Activated CD4-positive, alpha-beta T cell treated with anti-CD3 and anti-CD28 coated beads for 36 hours (primary cell): ENCODE measurements at regions not wholly inside any gene's neighbourhood (a gene's known extent, or its start where the extent isn't known, plus 50 kb on each side); places are given as distances from the start of the nearest gene placed in this dataset.

Experiments
- ATAC-seq: fragments of 200-7000 bp; cut with Tn5 transposase; one replicate; pipeline ENCODE4 v1.10.0; 2021; ENCODE audit warnings: mild to moderate bottlenecking, moderate library complexity
- CTCF ChIA-PET: fragments of 350-600 bp; sonication (Branson Sonifier 250); formaldehyde crosslinking; loops from one replicate; lab custom pipeline; 2021; ENCODE audit warnings: antibody characterized with exemption; lab: Charles Lee
- POLR2A ChIA-PET: fragments of 350-600 bp; sonication (Branson Sonifier 250); formaldehyde crosslinking; loops from one replicate; lab custom pipeline; 2021; ENCODE audit warnings: antibody characterized with exemption, inconsistent platforms; lab: Charles Lee
- DNase-seq: peaks from one replicate; pipeline ENCODE4 v3.0.0-alpha.2; 2020
- H3K27ac Mint-ChIP-seq: one replicate; pipeline ENCODE4 v1.8.0; 2021; ENCODE audit warnings: mixed read lengths
- H3K27me3 Mint-ChIP-seq: one replicate; pipeline ENCODE4 v1.8.0; 2021; ENCODE audit warnings: mixed read lengths
- H3K36me3 Mint-ChIP-seq: one replicate; pipeline ENCODE4 v1.8.0; 2021; ENCODE audit warnings: low read depth, mixed read lengths
- H3K4me1 Mint-ChIP-seq: one replicate; pipeline ENCODE4 v1.8.0; 2021; ENCODE audit warnings: mixed read lengths
- H3K4me3 Mint-ChIP-seq: one replicate; pipeline ENCODE4 v1.8.0; 2021; ENCODE audit warnings: mild to moderate bottlenecking, moderate library complexity, mixed read lengths
- H3K9me3 Mint-ChIP-seq: one replicate; pipeline ENCODE4 v1.8.0; 2021; ENCODE audit warnings: low read depth, mixed read lengths
- intact Hi-C, 2 experiments: fragments of 100-400 bp; cut with DNase I in 1 of 2; cut with micrococcal nuclease in 1 of 2; formaldehyde crosslinking; loops; one replicate each; pipeline versions ENCODE4 v1.14.2 to v1.15.1; 2022 to 2024; cut with DNase I, micrococcal nuclease

GRCh38 chr22:49663823-49664222 is 163.8 kb downstream of the BRD1 start:
- Mint-ChIP-seq H3K27me3 (peaks cover 6% of the 10 kb centered on the region), H3K36me3 (no peaks in the 10 kb centered on the region), H3K27ac (no peak overlapping the region), H3K4me1 (peaks cover 17% of the 10 kb centered on the region), H3K4me3 (no peak overlapping the region), H3K9me3 (no peaks in the 10 kb centered on the region)
- ChIA-PET CTCF (no interaction called here), POLR2A (no interaction called here)
- ATAC-seq (no peak), DNase-seq (peak; percentile 1)
- intact Hi-C loops: no loop called here

- no peak for ATAC-seq
- ChIA-PET POLR2A (no interaction called here), CTCF (no interaction called here)
- no peak for DNase-seq
- intact Hi-C loops: no loop called here
- Mint-ChIP-seq H3K9me3 (no peaks in the 10 kb centered on the region), H3K27me3 (peaks cover 5% of the 10 kb centered on the region), H3K27ac (no peak overlapping the region), H3K4me1 (peaks cover 17% of the 10 kb centered on the region), H3K4me3 (no peak overlapping the region), H3K36me3 (no peaks in the 10 kb centered on the region)
These were observed 164.4 kb downstream of the BRD1 start for GRCh38 chr22:49663311-49663711.

GRCh38 chr22:49662681-49663080 is 165.0 kb downstream of the BRD1 start:
- Mint-ChIP-seq H3K36me3 (no peaks in the 10 kb centered on the region), H3K4me3 (no peak overlapping the region), H3K27ac (no peak overlapping the region), H3K9me3 (no peaks in the 10 kb centered on the region), H3K27me3 (peaks cover 5% of the 10 kb centered on the region), H3K4me1 (peaks cover 22% of the 10 kb centered on the region)
- ATAC-seq: no peak
- intact Hi-C loops: no loop called here
- ChIA-PET POLR2A (no interaction called here), CTCF (no interaction called here)
- DNase-seq: no peak

- H3K9me3 Mint-ChIP-seq: no peaks in the 10 kb centered on the region
- H3K36me3 Mint-ChIP-seq: peaks cover 4% of the 10 kb centered on the region
- intact Hi-C loops: no loop called here
- H3K4me3 Mint-ChIP-seq: no peak overlapping the region
- H3K27ac Mint-ChIP-seq: no peak overlapping the region
- peaks cover 18% of the 10 kb centered on the region for H3K4me1 Mint-ChIP-seq
- CTCF ChIA-PET: no interaction called here
- DNase-seq (no peak), ATAC-seq (no peak)
- POLR2A ChIA-PET: interaction anchor here (1.2 kb wide), 1 partner anchor 9 kb away, joined by 3 read pairs; no protein-coding TSS in a partner anchor
- H3K27me3 Mint-ChIP-seq: peaks cover 2% of the 10 kb centered on the region
These were observed 166.6 kb downstream of the BRD1 start for GRCh38 chr22:49660794-49661781.

- intact Hi-C loops: no loop called here
- no peak for ATAC-seq
- no peaks in the 10 kb centered on the region for H3K27me3 Mint-ChIP-seq
- H3K9me3 Mint-ChIP-seq: no peaks in the 10 kb centered on the region
- H3K4me3 Mint-ChIP-seq: no peak overlapping the region
- peaks cover 12% of the 10 kb centered on the region for H3K36me3 Mint-ChIP-seq
- H3K27ac Mint-ChIP-seq: no peak overlapping the region
- peaks cover 23% of the 10 kb centered on the region for H3K4me1 Mint-ChIP-seq
- ChIA-PET POLR2A (interaction anchor here (1.2 kb wide), 1 partner anchor 9 kb away, joined by 3 read pairs; no protein-coding TSS in a partner anchor), CTCF (no interaction called here)
- no peak for DNase-seq
These were observed 167.4 kb downstream of the BRD1 start for GRCh38 chr22:49660321-49660720.

- ATAC-seq (no peak), DNase-seq (no peak)
- Mint-ChIP-seq H3K4me3 (no peak overlapping the region), H3K36me3 (peaks cover 13% of the 10 kb centered on the region), H3K9me3 (no peaks in the 10 kb centered on the region), H3K4me1 (peaks cover 27% of the 10 kb centered on the region), H3K27ac (no peak overlapping the region), H3K27me3 (no peaks in the 10 kb centered on the region)
- ChIA-PET CTCF (no interaction called here), POLR2A (interaction anchor here (1.2 kb wide), 1 partner anchor 10 kb away, joined by 3 read pairs; no protein-coding TSS in a partner anchor)
- intact Hi-C loops: no loop called here
These were observed 167.8 kb downstream of the BRD1 start for GRCh38 chr22:49659924-49660315.

GRCh38 chr22:49659281-49659923 is 168.3 kb downstream of the BRD1 start:
- ChIA-PET POLR2A (no interaction called here), CTCF (no interaction called here)
- no peak overlapping the region for H3K4me3 Mint-ChIP-seq
- H3K27me3 Mint-ChIP-seq: no peaks in the 10 kb centered on the region
- no peak for ATAC-seq
- H3K4me1 Mint-ChIP-seq: peaks cover 31% of the 10 kb centered on the region
- H3K9me3 Mint-ChIP-seq: no peaks in the 10 kb centered on the region
- H3K27ac Mint-ChIP-seq: no peak overlapping the region
- intact Hi-C loops: no loop called here
- DNase-seq: no peak
- H3K36me3 Mint-ChIP-seq: peaks cover 16% of the 10 kb centered on the region

- DNase-seq (no peak), ATAC-seq (no peak)
- H3K27ac Mint-ChIP-seq: no peak overlapping the region
- H3K4me3 Mint-ChIP-seq: no peak overlapping the region
- CTCF ChIA-PET: no interaction called here
- POLR2A ChIA-PET: no interaction called here
- no peaks in the 10 kb centered on the region for H3K27me3 Mint-ChIP-seq
- no peaks in the 10 kb centered on the region for H3K9me3 Mint-ChIP-seq
- peaks cover 16% of the 10 kb centered on the region for H3K36me3 Mint-ChIP-seq
- H3K4me1 Mint-ChIP-seq: peaks cover 34% of the 10 kb centered on the region
- intact Hi-C loops: no loop called here
These were observed 168.8 kb downstream of the BRD1 start for GRCh38 chr22:49658902-49659280.

GRCh38 chr22:49657974-49658590 is 169.6 kb downstream of the BRD1 start:
- no peaks in the 10 kb centered on the region for H3K9me3 Mint-ChIP-seq
- ChIA-PET POLR2A (no interaction called here), CTCF (interaction anchor here (0.6 kb wide), 1 partner anchor 238 kb away, joined by 3 read pairs; no protein-coding TSS in a partner anchor)
- H3K4me1 Mint-ChIP-seq: peaks cover 37% of the 10 kb centered on the region
- peaks cover 16% of the 10 kb centered on the region for H3K36me3 Mint-ChIP-seq
- intact Hi-C loops: loop anchor here in 1 of 2 experiments (1.0 kb wide), 2 partner anchors 169 to 260 kb away; partner anchors contain the start of genes ALG12, BRD1 and CRELD2
- ATAC-seq: no peak
- H3K4me3 Mint-ChIP-seq: peak overlapping the region; percentile 92
- peak overlapping the region; percentile 81 for H3K27ac Mint-ChIP-seq
- no peaks in the 10 kb centered on the region for H3K27me3 Mint-ChIP-seq
- DNase-seq: no peak

GRCh38 chr22:49657275-49657973 is 170.2 kb downstream of the BRD1 start:
- Mint-ChIP-seq H3K4me3 (peak overlapping the region; percentile 92), H3K9me3 (no peaks in the 10 kb centered on the region)
- CTCF ChIA-PET: interaction anchor here (0.6 to 1.1 kb wide), 5 partner anchors 19 to 586 kb away, joined by 3 to 5 read pairs (median 3); no protein-coding TSS in a partner anchor

More at GRCh38 chr22:49657275-49657973, 170.2 kb downstream of the BRD1 start:
- Mint-ChIP-seq H3K27ac (peak overlapping the region; percentile 81), H3K36me3 (peaks cover 19% of the 10 kb centered on the region), H3K27me3 (no peaks in the 10 kb centered on the region), H3K4me1 (peaks cover 39% of the 10 kb centered on the region)
- DNase-seq (peak; percentile 89), ATAC-seq (peak; percentile 90)
- intact Hi-C loops: loop anchor here in 1 of 2 experiments (1.0 kb wide), 2 partner anchors 170 to 261 kb away; partner anchors contain the start of genes ALG12, BRD1 and CRELD2
- POLR2A ChIA-PET: no interaction called here
